ENCODE measurements at regions not wholly inside any gene's neighbourhood (a gene's known extent, or its start where the extent isn't known, plus 50 kb on each side); places are given as distances from the start of the nearest gene placed in this dataset.

GRCh38 chr5:124634228-124634739 lies 112.2 kb downstream of the ZNF608 start:
- TF ChIP-seq CTCF (IDR thresholded peaks at IDR 0.05; ENCODE audit: control extremely low read depth, extremely low read depth, low read depth, missing control alignments) = no peak
- ChIA-PET POLR2A (no interaction called here), CTCF (interaction anchor here (0.7 to 2.1 kb wide), 2 partner anchors 12 to 13 kb away, joined by 3 to 8 read pairs; no protein-coding TSS in a partner anchor)
- DNase-seq (ENCODE audit: extremely low spot score) = no peak

- DNase-seq (ENCODE audit: extremely low spot score) = no peak
- TF ChIP-seq CTCF (IDR thresholded peaks at IDR 0.05; ENCODE audit: control extremely low read depth, extremely low read depth, low read depth, missing control alignments) = no peak
- POLR2A ChIA-PET = no interaction called here
- CTCF ChIA-PET = no interaction called here
Measured at GRCh38 chr5:124633209-124633608, 113.2 kb downstream of the ZNF608 start.

- CTCF ChIA-PET = no interaction called here
- POLR2A ChIA-PET = no interaction called here
- no peak for TF ChIP-seq CTCF (IDR thresholded peaks at IDR 0.05; ENCODE audit: control extremely low read depth, extremely low read depth, low read depth, missing control alignments)
- no peak for DNase-seq (ENCODE audit: extremely low spot score)
Measured at GRCh38 chr5:124631874-124632550, 114.4 kb downstream of the ZNF608 start.

- DNase-seq (ENCODE audit: extremely low spot score) = no peak
- no peak for TF ChIP-seq CTCF (IDR thresholded peaks at IDR 0.05; ENCODE audit: control extremely low read depth, extremely low read depth, low read depth, missing control alignments)
- CTCF ChIA-PET = no interaction called here
- POLR2A ChIA-PET = no interaction called here
Measured at GRCh38 chr5:124630767-124631704, 115.4 kb downstream of the ZNF608 start.

DNA sequence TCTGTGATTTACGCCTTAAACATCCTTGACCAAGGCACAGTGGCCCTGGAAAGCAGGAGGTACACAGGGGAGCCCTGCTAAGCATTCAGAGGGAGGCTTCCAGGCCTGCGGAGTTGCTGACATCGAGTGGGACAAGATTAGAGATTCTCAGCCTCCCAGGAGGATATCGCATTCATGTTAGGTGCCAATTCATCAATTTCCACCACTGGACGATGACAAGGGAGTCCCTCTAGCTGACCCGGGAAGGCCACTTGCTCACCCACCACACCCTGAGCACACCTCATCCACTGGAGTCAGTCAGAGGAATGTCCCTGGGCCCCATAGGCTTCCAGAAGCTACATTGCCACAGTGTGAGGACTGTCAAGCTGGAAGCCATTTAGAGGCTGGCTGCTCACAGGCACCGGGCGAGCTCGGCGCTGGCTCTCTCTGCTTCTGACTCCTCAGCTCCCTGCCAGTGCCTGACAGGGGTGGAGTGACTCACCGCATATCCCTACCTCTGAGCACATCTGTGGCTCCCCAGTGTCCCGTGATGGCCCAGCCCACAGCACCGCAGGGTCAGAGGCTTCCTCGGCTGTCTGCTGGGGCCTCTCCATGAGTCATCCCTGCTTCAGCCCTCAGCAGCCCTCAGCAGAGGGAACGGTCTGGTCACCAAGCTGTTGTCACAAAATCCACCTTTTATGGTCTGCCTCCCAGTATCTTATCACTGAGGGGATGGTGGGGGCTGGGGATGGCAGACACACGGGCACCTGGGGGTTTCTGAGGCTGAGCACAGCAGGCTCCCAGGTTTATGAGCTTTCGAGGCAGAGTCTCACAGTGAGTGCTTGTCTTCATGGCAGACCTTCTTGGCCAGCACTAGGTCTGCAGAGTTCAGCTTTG lies 117.5 kb downstream of the ZNF608 start:
- no peak for TF ChIP-seq CTCF (IDR thresholded peaks at IDR 0.05; ENCODE audit: control extremely low read depth, extremely low read depth, low read depth, missing control alignments)
- CTCF ChIA-PET = no interaction called here
- DNase-seq (ENCODE audit: extremely low spot score) = no peak
- POLR2A ChIA-PET = no interaction called here
